Bronchial epithelial cell (primary cell): ENCODE measurements at regions not wholly inside any gene's neighbourhood (a gene's known extent, or its start where the extent isn't known, plus 50 kb on each side); places are given as distances from the start of the nearest gene placed in this dataset.

Experiments used
- DNase-seq: peaks from one replicate; pipeline ENCODE4 v3.0.0-alpha.2; 2010; ENCODE audit warnings: low read depth
- FAIRE-seq: peaks from 2 replicates; lab custom pipeline; 2011; peaks lifted over from hg19 to GRCh38; lab: Jason Lieb, UNC
- H3K27me3 ChIP-seq: 2 replicates; pipeline ENCODE4 v1.5.1; 2011; ENCODE audit warnings: low read length; ENCODE audit not compliant: control insufficient read depth, insufficient read depth
- H3K36me3 ChIP-seq: 2 replicates; pipeline ENCODE4 v1.5.1; 2011; ENCODE audit warnings: low read length; ENCODE audit not compliant: control insufficient read depth, insufficient read depth
- H3K4me3 ChIP-seq: 2 replicates; pipeline ENCODE4 v1.5.1; 2011; ENCODE audit warnings: mild to moderate bottlenecking, low read depth, low read length, control low read depth
- CTCF ChIP-seq: IDR thresholded peaks from 2 replicates; pipeline ENCODE4 v1.5.1; 2011; ENCODE audit warnings: mild to moderate bottlenecking, moderate library complexity, low read length, control low read depth, inconsistent platforms; ENCODE audit not compliant: insufficient read depth, severe bottlenecking

DNA sequence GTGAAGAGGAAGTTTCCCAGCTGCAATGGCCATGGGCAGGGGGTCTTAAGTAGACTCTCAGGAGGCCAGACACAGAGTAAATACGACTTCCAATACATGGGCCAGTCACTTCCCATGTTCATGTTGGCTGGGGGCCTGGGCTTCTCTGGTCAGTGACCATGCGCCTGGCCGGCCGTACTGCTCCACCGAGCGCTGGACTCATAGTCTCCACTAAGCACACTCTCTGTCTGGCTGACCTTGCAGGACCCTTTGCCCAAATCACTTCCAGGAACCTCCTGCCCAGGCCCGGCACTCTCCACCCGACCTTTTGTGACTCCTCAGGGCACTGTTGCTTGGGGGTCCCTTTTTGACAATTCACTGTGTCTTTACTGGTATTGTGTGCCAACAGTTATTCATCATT is 69.3 kb downstream of the SOWAHC start:
- H3K36me3 ChIP-seq: no peaks in the 10 kb centered on the region
- H3K27me3 ChIP-seq: no peaks in the 10 kb centered on the region
- TF ChIP-seq CTCF: no peak
- FAIRE-seq: no peak
- no peak for DNase-seq
- H3K4me3 ChIP-seq: no peak overlapping the region

GRCh38 chr2:109685453-109685852 is 71.3 kb downstream of the SOWAHC start:
- Histone ChIP-seq H3K36me3 (no peaks in the 10 kb centered on the region), H3K4me3 (no peak overlapping the region), H3K27me3 (no peaks in the 10 kb centered on the region)
- no peak for FAIRE-seq
- TF ChIP-seq CTCF: no peak
- DNase-seq: no peak

DNA sequence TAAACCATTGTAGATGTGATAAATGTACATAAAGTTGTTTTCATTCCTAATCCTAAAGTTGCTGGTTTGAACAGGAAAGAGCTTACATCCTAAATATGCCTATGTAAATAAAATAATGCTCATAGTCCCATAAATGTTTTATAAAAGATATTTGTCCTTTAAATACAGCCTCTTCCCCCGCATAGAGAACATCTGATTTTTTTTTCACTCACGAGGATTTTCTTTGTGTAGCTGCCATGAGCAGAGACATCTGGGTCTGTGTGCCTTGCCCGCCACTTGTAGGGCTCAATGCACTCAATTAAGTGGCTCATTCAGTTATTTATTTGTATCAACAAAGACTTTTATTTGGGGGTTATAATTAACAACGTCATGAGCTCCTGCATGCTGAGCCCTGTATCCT is 72.8 kb downstream of the SOWAHC start:
- no peaks in the 10 kb centered on the region for H3K36me3 ChIP-seq
- no peak for DNase-seq
- no peak for TF ChIP-seq CTCF
- FAIRE-seq: no peak
- H3K4me3 ChIP-seq: no peak overlapping the region
- no peaks in the 10 kb centered on the region for H3K27me3 ChIP-seq

GRCh38 chr2:109689182-109689930 is 75.2 kb downstream of the SOWAHC start:
- FAIRE-seq (peak; percentile 7), DNase-seq (no peak)
- no peaks in the 10 kb centered on the region for H3K36me3 ChIP-seq
- H3K27me3 ChIP-seq: no peaks in the 10 kb centered on the region
- no peak overlapping the region for H3K4me3 ChIP-seq
- TF ChIP-seq CTCF: no peak

DNA sequence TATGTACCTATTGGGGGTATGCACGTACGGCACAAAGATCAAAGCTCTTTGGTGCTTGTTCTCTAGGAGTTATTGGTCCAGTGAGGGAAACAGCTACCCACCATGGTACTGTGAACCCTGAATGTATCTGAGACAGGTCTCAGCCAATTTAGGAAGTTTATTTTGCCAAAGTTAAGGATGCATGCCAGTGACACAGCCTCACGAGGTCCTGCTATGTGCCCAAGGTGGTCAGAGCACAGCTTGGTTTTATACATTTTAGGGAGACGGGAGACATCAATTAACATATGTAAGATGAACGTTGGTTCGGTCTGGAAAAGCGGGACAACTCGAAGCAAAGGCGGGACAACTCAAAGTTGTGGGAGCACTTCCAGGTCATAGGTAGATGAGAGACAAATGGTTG is 75.8 kb downstream of the SOWAHC start:
- peak; percentile 23 for FAIRE-seq
- no peak overlapping the region for H3K4me3 ChIP-seq

More for the DNA sequence above, 75.8 kb downstream of the SOWAHC start:
- TF ChIP-seq CTCF: no peak
- Histone ChIP-seq H3K36me3 (no peaks in the 10 kb centered on the region), H3K27me3 (no peaks in the 10 kb centered on the region)
- DNase-seq: no peak
